ENCODE measurements at regions not wholly inside any gene's neighbourhood (a gene's known extent, or its start where the extent isn't known, plus 50 kb on each side); places are given as distances from the start of the nearest gene placed in this dataset.
"Not testable (repeated sequence)": the region's sequence is repeated elsewhere in the genome, so short reads cannot be mapped to it uniquely, and the experiment has no call there.

DNA sequence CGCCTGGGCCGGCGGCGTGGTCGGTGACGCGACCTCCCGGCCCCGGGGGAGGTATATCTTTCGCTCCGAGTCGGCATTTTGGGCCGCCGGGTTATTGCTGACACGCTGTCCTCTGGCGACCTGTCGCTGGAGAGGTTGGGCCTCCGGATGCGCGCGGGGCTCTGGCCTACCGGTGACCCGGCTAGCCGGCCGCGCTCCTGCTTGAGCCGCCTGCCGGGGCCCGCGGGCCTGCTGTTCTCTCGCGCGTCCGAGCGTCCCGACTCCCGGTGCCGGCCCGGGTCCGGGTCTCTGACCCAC lies 2315.5 kb upstream of the TPTE start:
- TF ChIP-seq POLR2A (IDR thresholded peaks at IDR 0.05) = not testable (repeated sequence)
- TF ChIP-seq, protein P1, sequence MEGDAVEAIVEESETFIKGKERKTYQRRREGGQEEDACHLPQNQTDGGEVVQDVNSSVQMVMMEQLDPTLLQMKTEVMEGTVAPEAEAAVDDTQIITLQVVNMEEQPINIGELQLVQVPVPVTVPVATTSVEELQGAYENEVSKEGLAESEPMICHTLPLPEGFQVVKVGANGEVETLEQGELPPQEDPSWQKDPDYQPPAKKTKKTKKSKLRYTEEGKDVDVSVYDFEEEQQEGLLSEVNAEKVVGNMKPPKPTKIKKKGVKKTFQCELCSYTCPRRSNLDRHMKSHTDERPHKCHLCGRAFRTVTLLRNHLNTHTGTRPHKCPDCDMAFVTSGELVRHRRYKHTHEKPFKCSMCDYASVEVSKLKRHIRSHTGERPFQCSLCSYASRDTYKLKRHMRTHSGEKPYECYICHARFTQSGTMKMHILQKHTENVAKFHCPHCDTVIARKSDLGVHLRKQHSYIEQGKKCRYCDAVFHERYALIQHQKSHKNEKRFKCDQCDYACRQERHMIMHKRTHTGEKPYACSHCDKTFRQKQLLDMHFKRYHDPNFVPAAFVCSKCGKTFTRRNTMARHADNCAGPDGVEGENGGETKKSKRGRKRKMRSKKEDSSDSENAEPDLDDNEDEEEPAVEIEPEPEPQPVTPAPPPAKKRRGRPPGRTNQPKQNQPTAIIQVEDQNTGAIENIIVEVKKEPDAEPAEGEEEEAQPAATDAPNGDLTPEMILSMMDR (IDR thresholded peaks at IDR 0.05) = not testable (repeated sequence)

All from prostate gland (tissue), 2 donors.